SK-N-SH (cell line): ENCODE measurements at regions not wholly inside any gene's neighbourhood (a gene's known extent, or its start where the extent isn't known, plus 50 kb on each side); places are given as distances from the start of the nearest gene placed in this dataset.

Source experiments
- CTCF ChIP-seq: fragments of 200-600 bp; sonication (generic); IDR thresholded peaks from 2 replicates; pipeline ENCODE4 v1.6.1; 2017; ENCODE audit warnings: antibody characterized with exemption, mild to moderate bottlenecking, moderate library complexity
- POLR2AphosphoS5 ChIP-seq: IDR thresholded peaks from 2 replicates; pipeline ENCODE4 v1.6.1; 2012; ENCODE audit warnings: low read depth, low read length
- SMC3 ChIP-seq: IDR thresholded peaks from 2 replicates; pipeline ENCODE4 v1.6.1; 2012; ENCODE audit warnings: low read depth, low read length, improper control_type of control experiment

- TF ChIP-seq POLR2AphosphoS5, result no peak
- no peak for TF ChIP-seq CTCF
- no peak for TF ChIP-seq SMC3
These were observed 445.2 kb downstream of the PCDH11X start for GRCh38 chrX:92224406-92224805.
